Hepatocyte (in vitro differentiated cells): ENCODE measurements at regions not wholly inside any gene's neighbourhood (a gene's known extent, or its start where the extent isn't known, plus 50 kb on each side); places are given as distances from the start of the nearest gene placed in this dataset.

Experiments used
- CTCF ChIP-seq: fragments of 200-600 bp; sonication (generic); IDR thresholded peaks from 2 replicates; pipeline ENCODE4 v1.5.1; 2016; ENCODE audit warnings: antibody characterized with exemption, mild to moderate bottlenecking; ENCODE audit not compliant: poor library complexity
- EZH2 ChIP-seq: fragments of 200-600 bp; sonication (generic); IDR thresholded peaks from 2 replicates; pipeline ENCODE4 v1.6.1; 2016; ENCODE audit warnings: antibody characterized with exemption, mild to moderate bottlenecking, borderline replicate concordance

GRCh38 chr5:145699846-145700245 is 135.3 kb downstream of the PRELID2 start:
- TF ChIP-seq EZH2 (no peak), CTCF (no peak)
